ENCODE measurements at regions not wholly inside any gene's neighbourhood (a gene's known extent, or its start where the extent isn't known, plus 50 kb on each side); places are given as distances from the start of the nearest gene placed in this dataset.

DNA sequence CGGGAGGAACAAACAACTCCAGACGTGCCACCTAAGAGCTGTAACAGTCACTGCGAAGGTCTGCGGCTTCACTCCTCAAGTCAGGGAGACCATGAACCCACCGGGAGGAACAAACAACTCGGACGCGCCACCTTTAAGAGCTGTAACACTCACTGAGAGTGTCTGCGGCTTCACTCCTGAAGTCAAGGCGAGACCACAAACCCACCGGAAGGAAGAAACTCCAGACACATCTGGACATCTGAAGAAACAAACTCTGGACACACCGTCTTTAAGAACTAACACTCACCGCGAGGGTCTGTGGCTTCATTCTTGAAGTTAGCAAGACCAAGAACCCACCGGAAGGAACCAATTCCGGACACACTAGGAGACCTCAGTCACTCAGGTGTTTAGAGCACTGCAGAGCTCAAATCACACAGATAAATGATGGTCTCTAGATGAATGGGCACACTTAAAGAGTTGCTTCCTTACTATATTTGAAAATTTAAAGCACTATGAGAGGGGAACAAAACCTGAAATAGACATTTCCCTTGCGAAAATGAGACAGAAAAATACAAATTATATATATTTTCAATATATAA lies 587.7 kb upstream of the ADGRL4 start:
- WGBS, 2 experiments (ENCODE audit: extremely low coverage in 1 of 2, insufficient coverage in 1 of 2, insufficient read length in 1 of 2, insufficient replicate concordance in 2 of 2, low coverage in 1 of 2, low lambda C conversion rate in 2 of 2, missing lambda C conversion rate in 1 of 2): 89% methylated on average over 17 of the region's 17 CpGs; no CpG with 5 or more reads in 1 of the 2 experiments
- H3K9ac ChIP-seq (replicated peaks in 1 of 4; ENCODE audit: extremely low read depth in 1 of 4, low read depth in 3 of 4, low read length in 3 of 4): no peak overlapping the region
- no peak overlapping the region for H3K4ac ChIP-seq (replicated peaks; ENCODE audit: insufficient read length, low read depth, low read length)
- H2BK5ac ChIP-seq (ENCODE audit: low read depth, low read length): no peak overlapping the region
- DNase-seq (ENCODE audit: low read depth in 1 of 2, low spot score in 2 of 2) (no peak), FAIRE-seq (no peak)
- no peak overlapping the region for H3K4me3 ChIP-seq (ENCODE audit: extremely low read depth in 1 of 4, insufficient read depth in 2 of 4, low read depth in 3 of 4, low read length in 4 of 4)
- no peak overlapping the region for H3K4me2 ChIP-seq (ENCODE audit: insufficient read depth in 1 of 2, low read depth in 2 of 2, low read length in 2 of 2)
- peaks cover 0 to 11% (median 4%) of the 10 kb centered on the region in 4 experiments; a peak in 4 of 7 replicates for H3K4me1 ChIP-seq (replicated peaks in 1 of 4; ENCODE audit: control insufficient read depth in 3 of 4, insufficient read depth in 4 of 4, low read length in 3 of 4)
- no peak overlapping the region for H2BK15ac ChIP-seq (ENCODE audit: low read length)
- H3K27ac ChIP-seq (ENCODE audit: low read depth, low read length): no peak overlapping the region
- H4K8ac ChIP-seq (ENCODE audit: extremely low read depth, insufficient read depth, low read length): no peak overlapping the region
- H3K9me3 ChIP-seq (ENCODE audit: insufficient read depth in 2 of 2, low read depth in 1 of 2, low read length in 1 of 2): no peaks in the 10 kb centered on the region
- H3K79me1 ChIP-seq (ENCODE audit: low read depth, low read length): no peaks in the 10 kb centered on the region
- no peak overlapping the region for H3K18ac ChIP-seq (ENCODE audit: extremely low read depth, low read length)
- CTCF ChIA-PET (ENCODE audit: partially characterized antibody): interaction anchor here (0.5 kb wide), 1 partner anchor 493 kb away, joined by 5 read pairs; no protein-coding TSS in a partner anchor
- H3K36me3 ChIP-seq (ENCODE audit: control insufficient read depth in 2 of 4, insufficient read depth in 4 of 4, low read length in 3 of 4): no peaks in the 10 kb centered on the region
- H3K27me3 ChIP-seq (replicated peaks in 1 of 4; ENCODE audit: control insufficient read depth in 3 of 4, extremely low read depth in 1 of 4, insufficient read depth in 3 of 4, low read length in 3 of 4): no peaks in the 10 kb centered on the region
- no peak overlapping the region for H3K23ac ChIP-seq (ENCODE audit: insufficient read length)
- no peak overlapping the region for H4K5ac ChIP-seq (ENCODE audit: insufficient read length, low read depth, low read length)
- no peak overlapping the region for H3K56ac ChIP-seq (replicated peaks; ENCODE audit: insufficient read length, low read depth, low read length)
- H3K79me2 ChIP-seq (ENCODE audit: control insufficient read depth in 1 of 2, insufficient read depth in 2 of 2, low read length in 2 of 2): no peaks in the 10 kb centered on the region
- no peak overlapping the region for H2AFZ ChIP-seq (ENCODE audit: low read length)
- H4K91ac ChIP-seq (replicated peaks; ENCODE audit: insufficient read length, low read length): no peak overlapping the region
- no peak overlapping the region for H2AK5ac ChIP-seq (ENCODE audit: low read depth, low read length)
- no peaks in the 10 kb centered on the region for H4K20me1 ChIP-seq (replicated peaks in 1 of 2; ENCODE audit: control insufficient read depth in 1 of 2, insufficient read depth in 2 of 2, low read length in 2 of 2)
- no peak overlapping the region for H2BK12ac ChIP-seq (ENCODE audit: low read depth, low read length)
- POLR2A ChIA-PET (ENCODE audit: partially characterized antibody): no interaction called here
- H2BK120ac ChIP-seq (replicated peaks; ENCODE audit: low read depth, low read length): no peak overlapping the region
- H2BK20ac ChIP-seq (ENCODE audit: low read length): no peak overlapping the region
- H3K14ac ChIP-seq (ENCODE audit: insufficient read length): no peak overlapping the region
- H3K23me2 ChIP-seq (ENCODE audit: low read depth, low read length): no peaks in the 10 kb centered on the region
- TF ChIP-seq SIRT6 (IDR thresholded peaks at IDR 0.05; ENCODE audit: low read length) (no peak), BACH1 (IDR thresholded peaks at IDR 0.05; ENCODE audit: low read length) (no peak), GTF2F1 (IDR thresholded peaks at IDR 0.05; ENCODE audit: borderline replicate concordance, low read depth, low read length) (no peak), SRF (IDR thresholded peaks at IDR 0.05; ENCODE audit: low read depth, low read length) (no peak), SP1 (IDR thresholded peaks at IDR 0.05; ENCODE audit: low read depth, low read length) (no peak), TBP (IDR thresholded peaks at IDR 0.05; ENCODE audit: low read depth, low read length) (no peak), KDM4A (IDR thresholded peaks at IDR 0.05; ENCODE audit: low read depth, low read length, severe bottlenecking) (no peak), MAFK (IDR thresholded peaks at IDR 0.05; ENCODE audit: low read depth, low read length) (no peak), TEAD4 (IDR thresholded peaks at IDR 0.05; ENCODE audit: low read depth, low read length) (no peak), EP300 (IDR thresholded peaks at IDR 0.05; ENCODE audit: borderline replicate concordance in 1 of 2, low read depth in 2 of 2, low read length in 2 of 2) (no peak), RAD21 (IDR thresholded peaks at IDR 0.05 in 1 of 2, conservative IDR thresholded peaks at IDR 0.05 in 1 of 2; ENCODE audit: low read depth in 2 of 2, low read length in 2 of 2) (no peak)
- TF ChIP-seq, protein P1, sequence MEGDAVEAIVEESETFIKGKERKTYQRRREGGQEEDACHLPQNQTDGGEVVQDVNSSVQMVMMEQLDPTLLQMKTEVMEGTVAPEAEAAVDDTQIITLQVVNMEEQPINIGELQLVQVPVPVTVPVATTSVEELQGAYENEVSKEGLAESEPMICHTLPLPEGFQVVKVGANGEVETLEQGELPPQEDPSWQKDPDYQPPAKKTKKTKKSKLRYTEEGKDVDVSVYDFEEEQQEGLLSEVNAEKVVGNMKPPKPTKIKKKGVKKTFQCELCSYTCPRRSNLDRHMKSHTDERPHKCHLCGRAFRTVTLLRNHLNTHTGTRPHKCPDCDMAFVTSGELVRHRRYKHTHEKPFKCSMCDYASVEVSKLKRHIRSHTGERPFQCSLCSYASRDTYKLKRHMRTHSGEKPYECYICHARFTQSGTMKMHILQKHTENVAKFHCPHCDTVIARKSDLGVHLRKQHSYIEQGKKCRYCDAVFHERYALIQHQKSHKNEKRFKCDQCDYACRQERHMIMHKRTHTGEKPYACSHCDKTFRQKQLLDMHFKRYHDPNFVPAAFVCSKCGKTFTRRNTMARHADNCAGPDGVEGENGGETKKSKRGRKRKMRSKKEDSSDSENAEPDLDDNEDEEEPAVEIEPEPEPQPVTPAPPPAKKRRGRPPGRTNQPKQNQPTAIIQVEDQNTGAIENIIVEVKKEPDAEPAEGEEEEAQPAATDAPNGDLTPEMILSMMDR (IDR thresholded peaks at IDR 0.05; ENCODE audit: control extremely low read depth in 1 of 3, insufficient read depth in 1 of 3, low read depth in 1 of 3, low read length in 3 of 3): no peak

Data from H1 (cell line).